GM23338 (cell line): ENCODE measurements at regions not wholly inside any gene's neighbourhood (a gene's known extent, or its start where the extent isn't known, plus 50 kb on each side); places are given as distances from the start of the nearest gene placed in this dataset.

Experiments used
- ATAC-seq: fragments of 200-7000 bp; cut with Tn5 transposase; 3 replicates; pipeline ENCODE4 v1.9.1; 2020
- DNase-seq: peaks from one replicate; pipeline ENCODE4 v3.0.0-alpha.2; 2015; ENCODE audit warnings: low spot score
- H2AFZ ChIP-seq: fragments of 200-600 bp; sonication (generic); 2 replicates; pipeline ENCODE4 v1.8.0; 2016; ENCODE audit warnings: antibody characterized with exemption, mild to moderate bottlenecking, moderate library complexity
- H3F3A ChIP-seq: fragments of 200-600 bp; sonication (generic); replicated peaks from 2 replicates; pipeline ENCODE4 v1.8.0; 2017; ENCODE audit warnings: antibody characterized with exemption, mixed run types, low read depth
- H3K27ac ChIP-seq: fragments of 200-600 bp; sonication (generic); 2 replicates; pipeline ENCODE4 v1.6.1; 2016; ENCODE audit warnings: low read depth
- H3K27me3 ChIP-seq: fragments of 200-600 bp; sonication (generic); 2 replicates; pipeline ENCODE4 v1.8.0; 2016; ENCODE audit warnings: mild to moderate bottlenecking, mixed run types, moderate library complexity; ENCODE audit not compliant: insufficient read depth
- H3K36me3 ChIP-seq: fragments of 200-600 bp; sonication (generic); 2 replicates; pipeline ENCODE4 v1.8.0; 2016; ENCODE audit warnings: mild to moderate bottlenecking; ENCODE audit not compliant: insufficient read depth
- H3K4me1 ChIP-seq: fragments of 200-600 bp; sonication (generic); 2 replicates; pipeline ENCODE4 v1.8.0; 2016; ENCODE audit warnings: mild to moderate bottlenecking, moderate library complexity; ENCODE audit not compliant: insufficient read depth
- H3K4me2 ChIP-seq: fragments of 200-600 bp; sonication (generic); 2 replicates; pipeline ENCODE4 v1.7.1; 2017; ENCODE audit warnings: mixed run types
- H3K4me3 ChIP-seq: fragments of 200-600 bp; sonication (generic); 2 replicates; pipeline ENCODE4 v1.6.1; 2016; ENCODE audit warnings: mixed run types
- H3K79me2 ChIP-seq: fragments of 200-600 bp; sonication (generic); replicated peaks from 2 replicates; pipeline ENCODE4 v1.8.0; 2017; ENCODE audit warnings: mild to moderate bottlenecking; ENCODE audit not compliant: insufficient read depth
- H3K9me2 ChIP-seq: fragments of 200-600 bp; sonication (generic); 2 replicates; pipeline ENCODE4 v1.8.0; 2017; ENCODE audit not compliant: insufficient read depth
- H4K20me1 ChIP-seq: fragments of 200-600 bp; sonication (generic); replicated peaks from 2 replicates; pipeline ENCODE4 v1.8.0; 2017; ENCODE audit warnings: mild to moderate bottlenecking; ENCODE audit not compliant: insufficient read depth
- H3K27ac Mint-ChIP-seq: 2 replicates; pipeline ENCODE4 v1.8.0; 2020; ENCODE audit warnings: inconsistent platforms, mild to moderate bottlenecking, moderate library complexity, mixed read lengths
- H3K27me3 Mint-ChIP-seq: 3 replicates; pipeline ENCODE4 v1.8.0; 2022; ENCODE audit warnings: low read depth, mild to moderate bottlenecking, moderate library complexity, mixed read lengths, inconsistent platforms; ENCODE audit not compliant: insufficient read depth, poor library complexity
- H3K36me3 Mint-ChIP-seq: 3 replicates; pipeline ENCODE4 v1.8.0; 2021; ENCODE audit warnings: low read depth, mild to moderate bottlenecking, inconsistent platforms, moderate library complexity, mixed read lengths
- H3K4me1 Mint-ChIP-seq: 3 replicates; pipeline ENCODE4 v1.8.0; 2020; ENCODE audit warnings: mild to moderate bottlenecking, inconsistent platforms, mixed read lengths
- H3K4me3 Mint-ChIP-seq: 3 replicates; pipeline ENCODE4 v1.8.0; 2021; ENCODE audit warnings: moderate library complexity, mild to moderate bottlenecking, inconsistent platforms, mixed read lengths
- H3K9me3 Mint-ChIP-seq: 3 replicates; pipeline ENCODE4 v1.8.0; 2020; ENCODE audit warnings: moderate library complexity, mild to moderate bottlenecking, inconsistent platforms, mixed read lengths
- CREB1 ChIP-seq: fragments of 250-450 bp; sonication (Bioruptor Pico); IDR thresholded peaks from 2 replicates; pipeline ENCODE4 v1.5.0; 2020; ENCODE audit warnings: low read depth, mild to moderate bottlenecking, moderate library complexity
- ETS1 ChIP-seq: IDR thresholded peaks from 2 replicates; pipeline ENCODE4 v1.6.1; 2016; ENCODE audit warnings: antibody characterized with exemption
- EZH2 ChIP-seq: fragments of 200-600 bp; sonication (generic); IDR thresholded peaks from one replicate; pipeline ENCODE4 v1.8.0; 2017; ENCODE audit warnings: antibody characterized with exemption, mild to moderate bottlenecking, low read depth; ENCODE audit not compliant: unreplicated experiment
- EZH2phosphoT487 ChIP-seq: fragments of 200-600 bp; sonication (generic); IDR thresholded peaks from one replicate; pipeline ENCODE4 v1.8.1; 2018; ENCODE audit warnings: antibody characterized with exemption; ENCODE audit not compliant: unreplicated experiment
- JUNB ChIP-seq: IDR thresholded peaks from one replicate; pipeline ENCODE4 v1.6.1; 2016; ENCODE audit warnings: antibody characterized with exemption; ENCODE audit not compliant: unreplicated experiment
- NANOG ChIP-seq: IDR thresholded peaks from 2 replicates; pipeline ENCODE4 v1.6.1; 2016; ENCODE audit warnings: antibody characterized with exemption, borderline replicate concordance
- POLR2AphosphoS5 ChIP-seq: IDR thresholded peaks from 2 replicates; pipeline ENCODE4 v1.6.1; 2016; ENCODE audit warnings: antibody characterized with exemption, low read depth
- REST ChIP-seq: IDR thresholded peaks from one replicate; pipeline ENCODE4 v1.6.1; 2018; ENCODE audit warnings: antibody characterized with exemption; ENCODE audit not compliant: unreplicated experiment
- STAT1 ChIP-seq: IDR thresholded peaks from one replicate; pipeline ENCODE4 v1.6.1; 2016; ENCODE audit warnings: antibody characterized with exemption; ENCODE audit not compliant: unreplicated experiment
- ZNF462 ChIP-seq: fragments of 250-450 bp; sonication (Bioruptor Pico); IDR thresholded peaks from 2 replicates; pipeline ENCODE4 v1.5.0; 2020; ENCODE audit warnings: mild to moderate bottlenecking, moderate library complexity
- TF ChIP-seq, protein P1 (sequence below), 2 experiments: fragments of 200-600 bp in 1 of 2; sonication (generic) in 1 of 2; conservative IDR thresholded peaks; 2 replicates each; pipeline versions ENCODE4 v1.5.1 to v1.6.1; 2016 to 2017; ENCODE audit warnings: antibody characterized with exemption in 2 of 2, low read depth in 2 of 2, mild to moderate bottlenecking in 2 of 2, moderate library complexity in 1 of 2

DNA sequence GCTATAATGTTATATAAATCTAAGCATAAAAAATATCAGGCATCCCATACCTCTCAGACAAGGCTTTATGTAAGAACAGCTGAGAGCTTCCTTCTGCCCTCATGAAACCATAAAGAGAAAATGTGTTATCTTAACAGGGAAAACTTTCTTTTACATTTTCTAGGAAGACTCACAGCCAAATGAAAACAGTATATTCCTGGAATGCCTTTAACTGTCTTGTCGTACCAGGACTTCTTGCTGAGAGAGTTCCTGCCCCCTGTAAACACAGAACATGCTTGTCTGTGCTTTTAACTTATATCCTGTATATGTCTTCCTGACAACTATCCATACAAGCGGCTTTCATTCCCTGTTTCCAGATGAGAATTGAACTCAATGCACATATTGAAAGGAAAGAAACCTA, 64.8 kb upstream of the AHR start:
- H3K27ac ChIP-seq = no peak overlapping the region
- no peaks in the 10 kb centered on the region for H4K20me1 ChIP-seq
- ATAC-seq = no peak
- no peaks in the 10 kb centered on the region for H3K79me2 ChIP-seq
- Mint-ChIP-seq H3K27me3 (peaks cover 7% of the 10 kb centered on the region), H3K36me3 (no peaks in the 10 kb centered on the region), H3K9me3 (no peaks in the 10 kb centered on the region), H3K4me1 (no peaks in the 10 kb centered on the region), H3K27ac (no peak overlapping the region), H3K4me3 (no peak overlapping the region)
- H3K4me1 ChIP-seq = no peaks in the 10 kb centered on the region
- no peak overlapping the region for H2AFZ ChIP-seq
- H3F3A ChIP-seq = no peaks in the 10 kb centered on the region
- no peak overlapping the region for H3K4me2 ChIP-seq
- H3K9me2 ChIP-seq = no peaks in the 10 kb centered on the region; the same call in none of the 2 replicates
- DNase-seq = no peak
- TF ChIP-seq CREB1 (CRISPR knock-in tag) (no peak), JUNB (no peak), ETS1 (no peak), NANOG (no peak), EZH2 (no peak), STAT1 (no peak), EZH2phosphoT487 (no peak), REST (no peak), POLR2AphosphoS5 (no peak), ZNF462 (no peak)
- TF ChIP-seq, protein P1, sequence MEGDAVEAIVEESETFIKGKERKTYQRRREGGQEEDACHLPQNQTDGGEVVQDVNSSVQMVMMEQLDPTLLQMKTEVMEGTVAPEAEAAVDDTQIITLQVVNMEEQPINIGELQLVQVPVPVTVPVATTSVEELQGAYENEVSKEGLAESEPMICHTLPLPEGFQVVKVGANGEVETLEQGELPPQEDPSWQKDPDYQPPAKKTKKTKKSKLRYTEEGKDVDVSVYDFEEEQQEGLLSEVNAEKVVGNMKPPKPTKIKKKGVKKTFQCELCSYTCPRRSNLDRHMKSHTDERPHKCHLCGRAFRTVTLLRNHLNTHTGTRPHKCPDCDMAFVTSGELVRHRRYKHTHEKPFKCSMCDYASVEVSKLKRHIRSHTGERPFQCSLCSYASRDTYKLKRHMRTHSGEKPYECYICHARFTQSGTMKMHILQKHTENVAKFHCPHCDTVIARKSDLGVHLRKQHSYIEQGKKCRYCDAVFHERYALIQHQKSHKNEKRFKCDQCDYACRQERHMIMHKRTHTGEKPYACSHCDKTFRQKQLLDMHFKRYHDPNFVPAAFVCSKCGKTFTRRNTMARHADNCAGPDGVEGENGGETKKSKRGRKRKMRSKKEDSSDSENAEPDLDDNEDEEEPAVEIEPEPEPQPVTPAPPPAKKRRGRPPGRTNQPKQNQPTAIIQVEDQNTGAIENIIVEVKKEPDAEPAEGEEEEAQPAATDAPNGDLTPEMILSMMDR (conservative IDR thresholded peaks at IDR 0.05; ENCODE audit: low read depth in 2 of 2) = no peak
- no peaks in the 10 kb centered on the region for H3K27me3 ChIP-seq
- H3K36me3 ChIP-seq = no peaks in the 10 kb centered on the region
- H3K4me3 ChIP-seq = no peak overlapping the region
